HCT116 (cell line): ENCODE measurements at regions not wholly inside any gene's neighbourhood (a gene's known extent, or its start where the extent isn't known, plus 50 kb on each side); places are given as distances from the start of the nearest gene placed in this dataset.
A peak's percentile ranks its signal among the peaks of the same experiment; 100 is the strongest.

Experiments used
- EZH2 ChIP-seq: fragments of 200-600 bp; sonication (generic); IDR thresholded peaks from 2 replicates; pipeline ENCODE4 v1.6.1; 2017; ENCODE audit warnings: antibody characterized with exemption, mixed run types
- POLR2A ChIP-seq: IDR thresholded peaks from 2 replicates; pipeline ENCODE4 v1.7.0; 2011; ENCODE audit warnings: borderline replicate concordance; ENCODE audit not compliant: insufficient read depth, insufficient read length; ENCODE audit errors: extremely low read depth
- POLR2AphosphoS5 ChIP-seq: IDR thresholded peaks from 2 replicates; pipeline ENCODE4 v1.6.1; 2011; ENCODE audit warnings: mild to moderate bottlenecking, low read depth, low read length, moderate library complexity
- REST ChIP-seq: IDR thresholded peaks from 2 replicates; pipeline ENCODE4 v1.6.1; 2012; ENCODE audit warnings: low read depth
- SIN3A ChIP-seq: IDR thresholded peaks from 2 replicates; pipeline ENCODE4 v1.6.1; 2012; ENCODE audit warnings: low read depth
- SP1 ChIP-seq: IDR thresholded peaks from 2 replicates; pipeline ENCODE4 v1.6.1; 2012; ENCODE audit warnings: low read depth
- SRF ChIP-seq: IDR thresholded peaks from 2 replicates; pipeline ENCODE4 v1.6.1; 2012; ENCODE audit warnings: low read depth
- ZBTB33 ChIP-seq: IDR thresholded peaks from 2 replicates; pipeline ENCODE4 v1.6.1; 2011; ENCODE audit warnings: mild to moderate bottlenecking, low read length, moderate library complexity; ENCODE audit not compliant: insufficient replicate concordance; ENCODE audit errors: extremely low read depth
- TF ChIP-seq, protein P1 (sequence below), 3 experiments: fragments of 200-600 bp in 1 of 3; sonication (generic) in 1 of 3; IDR thresholded peaks in 2 of 3; conservative IDR thresholded peaks in 1 of 3; 2 replicates each; pipeline ENCODE4 v1.5.1; 2012 to 2017; ENCODE audit warnings: low read depth in 2 of 3, low read length in 2 of 3, antibody characterized with exemption in 1 of 3, borderline replicate concordance in 1 of 3, control low read depth in 1 of 3, mild to moderate bottlenecking in 1 of 3, mixed read lengths in 1 of 3, mixed run types in 1 of 3, moderate library complexity in 1 of 3; ENCODE audit not compliant: insufficient read depth in 1 of 3

DNA sequence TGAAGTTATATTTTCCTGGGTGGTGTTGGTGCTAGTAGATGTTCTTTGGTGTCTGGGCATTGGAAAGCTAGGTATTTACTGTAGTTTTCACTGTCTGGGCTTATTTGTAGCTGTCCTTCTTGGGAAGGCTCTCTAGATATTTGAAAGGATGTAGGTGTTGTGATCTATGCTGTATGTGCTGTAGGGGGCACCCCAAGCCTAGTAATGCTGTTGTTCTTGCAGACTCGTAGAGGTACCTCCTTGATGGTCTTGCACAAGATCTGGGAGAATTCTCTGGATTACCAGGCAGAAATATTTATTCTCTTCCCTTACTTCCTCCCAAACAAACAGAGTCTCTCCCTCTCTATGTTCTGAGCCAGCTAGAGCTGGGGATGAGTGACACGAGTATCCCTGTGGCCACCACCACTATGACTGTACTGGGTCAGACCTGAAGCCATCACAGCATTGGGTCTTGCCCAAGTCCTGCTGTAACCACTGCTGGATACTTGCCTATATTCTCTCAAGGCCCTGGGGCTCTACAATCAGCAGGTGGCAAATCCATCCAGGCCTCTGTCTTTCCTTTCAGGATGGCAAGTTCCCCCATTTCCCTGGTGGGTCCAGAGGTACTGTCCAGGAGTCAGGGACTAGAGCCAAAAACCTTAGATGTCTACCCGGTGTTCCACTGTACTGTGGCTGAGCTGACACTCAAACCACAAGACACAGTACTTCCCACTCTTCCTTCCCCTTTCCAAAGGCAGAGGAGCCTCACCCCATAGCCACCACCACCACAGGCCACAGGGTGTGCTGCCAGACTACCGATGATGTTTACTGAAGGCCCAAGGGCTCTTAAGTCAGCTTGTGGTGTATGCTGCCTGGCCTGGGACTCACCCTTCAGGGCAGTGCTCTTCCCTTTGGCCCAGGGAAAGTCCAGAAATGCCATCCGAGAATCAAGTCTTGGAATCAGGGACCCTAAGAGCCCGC lies 195.2 kb upstream of the DPPA4 start:
- no peak for TF ChIP-seq SP1
- TF ChIP-seq, protein P1, sequence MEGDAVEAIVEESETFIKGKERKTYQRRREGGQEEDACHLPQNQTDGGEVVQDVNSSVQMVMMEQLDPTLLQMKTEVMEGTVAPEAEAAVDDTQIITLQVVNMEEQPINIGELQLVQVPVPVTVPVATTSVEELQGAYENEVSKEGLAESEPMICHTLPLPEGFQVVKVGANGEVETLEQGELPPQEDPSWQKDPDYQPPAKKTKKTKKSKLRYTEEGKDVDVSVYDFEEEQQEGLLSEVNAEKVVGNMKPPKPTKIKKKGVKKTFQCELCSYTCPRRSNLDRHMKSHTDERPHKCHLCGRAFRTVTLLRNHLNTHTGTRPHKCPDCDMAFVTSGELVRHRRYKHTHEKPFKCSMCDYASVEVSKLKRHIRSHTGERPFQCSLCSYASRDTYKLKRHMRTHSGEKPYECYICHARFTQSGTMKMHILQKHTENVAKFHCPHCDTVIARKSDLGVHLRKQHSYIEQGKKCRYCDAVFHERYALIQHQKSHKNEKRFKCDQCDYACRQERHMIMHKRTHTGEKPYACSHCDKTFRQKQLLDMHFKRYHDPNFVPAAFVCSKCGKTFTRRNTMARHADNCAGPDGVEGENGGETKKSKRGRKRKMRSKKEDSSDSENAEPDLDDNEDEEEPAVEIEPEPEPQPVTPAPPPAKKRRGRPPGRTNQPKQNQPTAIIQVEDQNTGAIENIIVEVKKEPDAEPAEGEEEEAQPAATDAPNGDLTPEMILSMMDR (IDR thresholded peaks at IDR 0.05 in 2 of 3, conservative IDR thresholded peaks at IDR 0.05 in 1 of 3; ENCODE audit: borderline replicate concordance in 1 of 3, insufficient read depth in 1 of 3, low read depth in 2 of 3, low read length in 2 of 3): peak; percentile 41 to 70 (median 69); a peak in 5 of 6 replicates
- no peak for TF ChIP-seq SRF
- TF ChIP-seq SIN3A: no peak
- TF ChIP-seq EZH2: no peak
- no peak for TF ChIP-seq REST
- TF ChIP-seq POLR2A: no peak
- no peak for TF ChIP-seq POLR2AphosphoS5
- no peak for TF ChIP-seq ZBTB33
